Fibroblast of the aortic adventitia (primary cell): ENCODE measurements at regions not wholly inside any gene's neighbourhood (a gene's known extent, or its start where the extent isn't known, plus 50 kb on each side); places are given as distances from the start of the nearest gene placed in this dataset.

Experiments
- DNase-seq: peaks from one replicate; pipeline ENCODE4 v3.0.0-alpha.2; 2010; ENCODE audit warnings: low read depth
- H3K4me3 ChIP-seq: 2 replicates; pipeline ENCODE4 v1.5.1; 2011; ENCODE audit warnings: low read depth, mild to moderate bottlenecking, control low read depth, low read length, moderate library complexity
- TF ChIP-seq, protein P1 (sequence below): IDR thresholded peaks from 2 replicates; pipeline ENCODE4 v1.5.1; 2011; ENCODE audit warnings: mild to moderate bottlenecking, low read length, control low read depth, inconsistent platforms; ENCODE audit not compliant: insufficient read depth

DNA sequence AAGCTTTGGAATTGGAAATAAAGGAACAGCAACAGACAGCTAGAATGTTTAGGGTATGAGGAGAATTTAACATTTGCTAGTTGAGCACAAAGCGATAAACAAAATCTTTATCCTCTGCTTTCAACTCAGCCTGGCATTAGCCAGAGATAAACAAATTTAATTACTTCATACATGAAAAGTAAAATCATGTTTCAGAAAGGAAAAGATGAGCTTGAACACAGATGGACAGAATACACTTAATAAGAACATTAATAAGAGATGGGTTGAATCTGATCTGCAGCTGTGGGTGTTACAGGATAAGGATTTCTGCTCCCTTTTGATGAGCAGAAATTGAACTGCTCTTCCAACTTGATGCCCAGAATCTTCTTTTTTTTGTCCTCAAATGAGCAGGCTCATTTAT is 275.2 kb downstream of the CSNK1G3 start:
- no peak for DNase-seq
- TF ChIP-seq, protein P1, sequence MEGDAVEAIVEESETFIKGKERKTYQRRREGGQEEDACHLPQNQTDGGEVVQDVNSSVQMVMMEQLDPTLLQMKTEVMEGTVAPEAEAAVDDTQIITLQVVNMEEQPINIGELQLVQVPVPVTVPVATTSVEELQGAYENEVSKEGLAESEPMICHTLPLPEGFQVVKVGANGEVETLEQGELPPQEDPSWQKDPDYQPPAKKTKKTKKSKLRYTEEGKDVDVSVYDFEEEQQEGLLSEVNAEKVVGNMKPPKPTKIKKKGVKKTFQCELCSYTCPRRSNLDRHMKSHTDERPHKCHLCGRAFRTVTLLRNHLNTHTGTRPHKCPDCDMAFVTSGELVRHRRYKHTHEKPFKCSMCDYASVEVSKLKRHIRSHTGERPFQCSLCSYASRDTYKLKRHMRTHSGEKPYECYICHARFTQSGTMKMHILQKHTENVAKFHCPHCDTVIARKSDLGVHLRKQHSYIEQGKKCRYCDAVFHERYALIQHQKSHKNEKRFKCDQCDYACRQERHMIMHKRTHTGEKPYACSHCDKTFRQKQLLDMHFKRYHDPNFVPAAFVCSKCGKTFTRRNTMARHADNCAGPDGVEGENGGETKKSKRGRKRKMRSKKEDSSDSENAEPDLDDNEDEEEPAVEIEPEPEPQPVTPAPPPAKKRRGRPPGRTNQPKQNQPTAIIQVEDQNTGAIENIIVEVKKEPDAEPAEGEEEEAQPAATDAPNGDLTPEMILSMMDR: no peak
- H3K4me3 ChIP-seq: no peak overlapping the region

DNA sequence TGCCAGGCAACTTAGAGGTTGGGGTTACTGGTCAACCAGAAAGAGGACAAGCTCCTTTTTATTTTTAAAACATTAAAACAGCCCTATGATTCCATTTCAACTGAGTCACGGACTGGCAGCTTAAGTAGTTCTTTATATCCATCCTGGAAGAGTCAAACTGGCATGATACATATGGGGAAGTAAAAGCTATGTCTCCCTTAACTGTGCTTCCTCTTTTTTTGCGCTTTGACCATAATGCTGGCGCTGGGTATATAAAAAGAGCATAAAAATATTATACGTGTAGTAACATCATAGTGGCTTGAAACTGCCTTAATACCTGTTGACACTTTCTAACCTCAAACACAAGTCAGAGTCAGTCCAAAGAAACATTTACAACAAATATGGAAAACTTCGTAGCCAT is 274.4 kb downstream of the CSNK1G3 start:
- no peak overlapping the region for H3K4me3 ChIP-seq
- TF ChIP-seq, protein P1: no peak
- no peak for DNase-seq

DNA sequence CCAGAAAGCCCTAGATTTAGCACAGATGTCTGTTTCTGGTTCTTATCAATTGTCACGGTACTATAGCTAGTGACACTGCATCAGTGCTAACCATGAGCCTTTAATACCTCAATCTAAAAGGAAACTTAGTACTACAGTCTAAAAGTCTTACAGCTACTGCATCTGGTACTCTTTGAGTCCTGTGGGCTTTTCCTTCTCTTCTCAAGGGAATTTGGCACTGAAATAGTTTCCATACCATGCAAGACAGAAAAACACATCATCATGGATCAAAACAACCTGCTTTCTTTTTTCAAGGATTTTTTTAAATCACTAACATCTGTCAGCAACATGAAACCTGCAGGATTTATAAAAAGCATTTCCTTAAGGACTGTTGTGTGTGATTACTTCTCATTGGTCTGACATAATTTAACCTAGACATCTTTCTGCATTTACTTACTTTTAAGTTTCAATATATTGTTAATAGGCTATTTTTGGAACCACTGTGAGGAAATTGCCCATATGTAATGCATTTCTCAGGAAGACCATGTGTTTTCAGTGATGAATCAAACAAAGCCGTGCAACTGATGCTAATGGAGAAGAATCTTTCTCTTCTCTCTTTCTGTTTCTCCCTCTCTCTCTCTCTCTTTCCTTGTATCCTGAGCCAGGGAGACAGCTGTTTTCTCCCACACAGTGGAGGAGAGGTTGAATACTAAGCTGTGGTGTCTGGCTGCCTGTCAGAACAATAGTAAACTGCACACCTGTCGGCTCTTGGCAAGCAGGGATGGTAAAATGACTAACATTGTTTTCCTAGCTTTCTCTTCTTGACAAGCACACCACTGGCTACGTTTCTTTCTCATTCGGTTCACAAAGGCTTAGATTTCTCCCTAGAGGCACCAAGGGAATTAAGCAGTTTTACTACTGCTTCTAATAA is 273.4 kb downstream of the CSNK1G3 start:
- DNase-seq: peak; percentile 63
- TF ChIP-seq, protein P1: no peak
- peak overlapping the region; percentile 26 for H3K4me3 ChIP-seq

DNA sequence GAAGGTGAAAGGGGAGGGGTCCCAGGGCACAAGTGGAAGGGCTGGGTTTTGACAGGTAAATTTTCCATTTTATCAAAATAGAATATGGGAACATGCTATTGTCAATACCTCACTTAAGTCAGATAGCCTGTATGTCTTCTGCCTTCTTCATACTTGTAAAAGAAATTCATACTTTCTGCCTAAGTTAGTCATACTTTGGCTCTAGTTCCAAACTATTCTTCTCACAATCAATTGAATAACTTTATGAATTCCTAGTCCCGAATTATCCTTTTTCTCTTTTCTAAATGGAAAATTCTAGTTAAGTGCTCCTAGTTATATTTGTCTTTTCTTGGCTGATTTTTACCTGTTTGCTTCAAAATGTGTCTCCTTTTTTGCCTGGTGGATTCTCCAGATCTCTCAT is 271.4 kb downstream of the CSNK1G3 start:
- DNase-seq: peak; percentile 40
- H3K4me3 ChIP-seq: no peak overlapping the region
- TF ChIP-seq, protein P1: no peak

DNA sequence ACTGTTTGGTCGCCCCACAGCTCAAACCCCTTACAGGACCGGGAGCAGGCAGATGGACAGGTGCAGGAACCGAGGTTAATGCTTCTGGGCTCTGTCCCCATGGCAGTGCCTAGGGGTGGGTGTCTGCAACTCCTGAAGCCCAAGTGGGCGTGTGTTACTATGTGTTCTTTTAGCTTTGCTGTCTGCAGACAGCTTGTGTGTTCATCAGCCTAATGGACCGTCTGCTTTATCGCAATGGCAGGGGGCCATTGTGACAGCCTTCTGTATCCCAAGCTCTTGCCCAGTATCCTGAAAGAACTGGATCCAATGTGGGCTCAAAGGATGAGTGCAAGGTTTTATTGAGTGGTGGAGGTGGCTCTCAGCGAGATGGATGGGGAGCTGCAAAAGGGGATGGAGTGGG is 266.7 kb downstream of the CSNK1G3 start:
- H3K4me3 ChIP-seq: no peak overlapping the region
- DNase-seq: no peak
- TF ChIP-seq, protein P1: no peak

DNA sequence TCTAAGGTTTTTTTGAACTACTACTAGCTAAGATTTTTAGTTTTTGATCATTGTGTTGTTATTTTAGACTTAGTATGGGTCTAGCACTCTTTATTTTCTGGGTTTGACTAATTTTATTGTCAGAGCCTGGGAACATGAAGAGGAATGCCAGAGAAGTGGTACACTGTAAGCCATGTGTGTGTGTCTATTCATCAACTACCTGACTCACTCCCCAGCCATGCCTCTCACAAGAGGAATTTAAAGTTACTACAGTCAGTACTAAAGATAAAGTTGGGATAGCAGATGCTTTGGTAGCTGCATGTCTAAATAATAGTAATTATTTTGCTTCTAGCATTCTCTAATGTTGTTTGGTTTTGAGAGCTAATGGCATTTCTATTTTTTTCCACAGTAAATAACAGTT is 264.8 kb downstream of the CSNK1G3 start:
- TF ChIP-seq, protein P1: no peak
- peak; percentile 67 for DNase-seq

More for the DNA sequence above, 264.8 kb downstream of the CSNK1G3 start:
- H3K4me3 ChIP-seq: no peak overlapping the region
